K562 (cell line): ENCODE measurements at regions not wholly inside any gene's neighbourhood (a gene's known extent, or its start where the extent isn't known, plus 50 kb on each side); places are given as distances from the start of the nearest gene placed in this dataset.

ENCODE experiments used
- ATAC-seq: fragments of 200-7000 bp; cut with Tn5 transposase; 3 replicates; pipeline ENCODE4 v1.9.1; 2020; ENCODE audit warnings: moderate library complexity
- BruUV-seq: library from RNA; stranded (reverse); fragments of 400-500 nt; replicated peaks from 2 replicates; lab custom pipeline; 2021; lab: Mats Ljungman, UMichigan
- CTCF ChIA-PET: fragments of 300-600 bp; formaldehyde crosslinking; extraction: SDS; loops from one replicate; lab custom pipeline; 2021; ENCODE audit warnings: low intra/inter-chr PET ratio; lab: Yijun Ruan, JAX
- POLR2A ChIA-PET: fragments of 300-600, 350-650 bp; sonication (Branson Sonifier 250); formaldehyde crosslinking; extraction: SDS; loops from one replicate; lab custom pipeline; 2021; ENCODE audit warnings: antibody characterized with exemption, inconsistent platforms; lab: Yijun Ruan, JAX
- DNase-seq, 4 experiments: peaks; one replicate each; pipeline versions ENCODE4 v3.0.0 to v3.0.0-alpha.2; 2011 to 2018; ENCODE audit warnings: low spot score in 3 of 4, mixed read lengths in 3 of 4; ENCODE audit errors: extremely low read depth in 1 of 4
- FAIRE-seq: peaks from 2 replicates; lab custom pipeline; 2011; peaks lifted over from hg19 to GRCh38; lab: Jason Lieb, UNC
- H2AFZ ChIP-seq: 2 replicates; pipeline ENCODE4 v1.6.0; 2011; ENCODE audit warnings: low read depth, low read length, control low read depth, inconsistent platforms
- H3K27ac ChIP-seq: fragments of 200-600 bp; 3 replicates; pipeline ENCODE4 v1.8.0; 2011; ENCODE audit warnings: low read depth, mild to moderate bottlenecking, control low read depth, inconsistent platforms, low read length, moderate library complexity, mixed read lengths; ENCODE audit errors: extremely low read depth
- H3K27me3 ChIP-seq, 2 experiments: fragments of 300-600 bp in 1 of 2; 2 replicates in 1 of 2; 3 replicates in 1 of 2; pipeline versions ENCODE4 v1.6.0 to v1.8.0; 2011; ENCODE audit warnings: inconsistent platforms in 2 of 2, low read length in 2 of 2, mild to moderate bottlenecking in 1 of 2, mixed read lengths in 1 of 2, moderate library complexity in 1 of 2; ENCODE audit not compliant: control insufficient read depth in 2 of 2, insufficient read depth in 2 of 2
- H3K36me3 ChIP-seq: fragments of 300-600 bp; 3 replicates; pipeline ENCODE4 v1.8.0; 2011; ENCODE audit warnings: mild to moderate bottlenecking, low read length, inconsistent platforms; ENCODE audit not compliant: control insufficient read depth, insufficient read depth
- H3K4me1 ChIP-seq, 2 experiments: fragments of 200-600 bp in 1 of 2; replicated peaks in 1 of 2; 2 replicates in 1 of 2; 3 replicates in 1 of 2; pipeline versions ENCODE4 v1.5.1 to v1.8.0; 2011; ENCODE audit warnings: inconsistent platforms in 2 of 2, low read length in 2 of 2, mild to moderate bottlenecking in 1 of 2, mixed read lengths in 1 of 2, moderate library complexity in 1 of 2; ENCODE audit not compliant: control insufficient read depth in 2 of 2, insufficient read depth in 2 of 2
- H3K4me2 ChIP-seq: 2 replicates; pipeline ENCODE4 v1.6.1; 2011; ENCODE audit warnings: low read length, control low read depth, inconsistent platforms, mixed read lengths; ENCODE audit not compliant: insufficient read depth
- H3K4me3 ChIP-seq: fragments of 200-600 bp; sonication (generic), shearing (Covaris generic); 2 replicates; pipeline ENCODE4 v1.5.1; 2016; ENCODE audit warnings: control low read depth, inconsistent platforms
- H3K79me2 ChIP-seq: fragments of 200-600 bp; 3 replicates; pipeline ENCODE4 v1.8.0; 2011; ENCODE audit warnings: low read length, inconsistent platforms; ENCODE audit not compliant: control insufficient read depth, insufficient read depth
- H3K9ac ChIP-seq, 2 experiments: 2 replicates each; pipeline versions ENCODE4 v1.6.0 to v1.6.1; 2011; ENCODE audit warnings: low read depth in 2 of 2, low read length in 2 of 2, control low read depth in 1 of 2, inconsistent platforms in 1 of 2, mild to moderate bottlenecking in 1 of 2, mixed read lengths in 1 of 2; ENCODE audit not compliant: insufficient read depth in 1 of 2
- H3K9me1 ChIP-seq: one replicate; pipeline ENCODE4 v1.6.0; 2011; ENCODE audit warnings: inconsistent platforms, mild to moderate bottlenecking, low read length, moderate library complexity; ENCODE audit not compliant: control insufficient read depth, insufficient read depth
- H3K9me3 ChIP-seq: replicated peaks from 2 replicates; pipeline ENCODE4 v1.5.1; 2011; ENCODE audit warnings: low read depth, low read length, inconsistent platforms; ENCODE audit not compliant: control insufficient read depth, insufficient read depth
- H4K20me1 ChIP-seq: replicated peaks from 2 replicates; pipeline ENCODE4 v1.6.1; 2011; ENCODE audit warnings: low read length, inconsistent platforms, mixed read lengths; ENCODE audit not compliant: control insufficient read depth, insufficient read depth
- CSDE1 ChIP-seq, 2 experiments: fragments of 450-650 bp; IDR thresholded peaks; 2 replicates each; pipeline ENCODE4 v1.6.1; 2016; ENCODE audit warnings: mild to moderate bottlenecking in 1 of 2
- FOSL1 ChIP-seq: fragments of 200-800 bp; sonication (Bioruptor generic); conservative IDR thresholded peaks from 2 replicates; pipeline ENCODE4 v1.6.1; 2016; ENCODE audit warnings: missing genetic modification characterization, missing compliant biosample characterization
- GTF2A2 ChIP-seq: IDR thresholded peaks from 2 replicates; pipeline ENCODE4 v1.6.1; 2016; ENCODE audit warnings: mild to moderate bottlenecking, missing genetic modification characterization, missing compliant biosample characterization
- KAT7 ChIP-seq: sonication (generic); formaldehyde crosslinking; IDR thresholded peaks from 2 replicates; pipeline ENCODE4 v1.8.0; 2022; ENCODE audit warnings: missing genetic modification reagents, mild to moderate bottlenecking, borderline replicate concordance
- MBD2 ChIP-seq: sonication (generic); IDR thresholded peaks from 2 replicates; pipeline ENCODE4 v1.6.1; 2016; ENCODE audit warnings: low read depth, borderline replicate concordance
- MCM3 ChIP-seq: fragments of 450-650 bp; IDR thresholded peaks from 2 replicates; pipeline ENCODE4 v1.6.1; 2016
- MEIS2 ChIP-seq: fragments of 450-650 bp; IDR thresholded peaks from 2 replicates; pipeline ENCODE4 v1.6.1; 2014; ENCODE audit warnings: mild to moderate bottlenecking; ENCODE audit not compliant: partially characterized antibody
- SMARCA4 ChIP-seq: fragments of 450-650 bp; IDR thresholded peaks from 2 replicates; pipeline ENCODE4 v1.6.1; 2016
- SRSF1 ChIP-seq: fragments of 200-400 bp; formaldehyde crosslinking; IDR thresholded peaks from 2 replicates; pipeline ENCODE4 v1.6.1; 2017; ENCODE audit warnings: mild to moderate bottlenecking, low read depth, low read length, moderate library complexity
- YY1 ChIP-seq, 3 experiments: IDR thresholded peaks; 2 replicates each; pipeline ENCODE4 v1.6.1; 2011; ENCODE audit warnings: low read length in 2 of 3, mild to moderate bottlenecking in 2 of 3, moderate library complexity in 2 of 3, borderline replicate concordance in 1 of 3, control low read depth in 1 of 3, low read depth in 1 of 3; ENCODE audit not compliant: insufficient read depth in 3 of 3, insufficient replicate concordance in 2 of 3, control insufficient read depth in 1 of 3, insufficient read length in 1 of 3; ENCODE audit errors: extremely low read depth in 1 of 3
- ZNF354B ChIP-seq: fragments of 250-450 bp; sonication (Bioruptor Pico); IDR thresholded peaks from 2 replicates; pipeline ENCODE4 v1.4.0; 2020
- WGBS: fragments of 100-300 bp; shearing (Covaris generic); methylation state at CpG from one replicate; pipeline ENCODE4 v1.1.6; 2016; ENCODE audit warnings: low coverage, mixed read lengths; ENCODE audit not compliant: insufficient coverage; ENCODE audit errors: missing lambda C conversion rate; 5-methylcytosine and 5-hydroxymethylcytosine counted together
- in situ Hi-C: fragments of 300-500 bp; cut with MboI; formaldehyde crosslinking; loops from 4 replicates; pipeline ENCODE4 v1.15.0; 2018; ENCODE audit warnings: inconsistent platforms, mixed read lengths
- intact Hi-C: fragments of 100-400 bp; cut with micrococcal nuclease; formaldehyde crosslinking; loops from 2 replicates; pipeline ENCODE4 v1.14.2; 2022
- TF ChIP-seq, protein P1 (sequence below): fragments of 450-650 bp; formaldehyde crosslinking; IDR thresholded peaks from 2 replicates; pipeline ENCODE4 v1.4.0; 2020; ENCODE audit warnings: mild to moderate bottlenecking, mixed read lengths
- TF ChIP-seq, protein P2 (sequence below): sonication (generic); formaldehyde crosslinking; IDR thresholded peaks from 2 replicates; pipeline ENCODE4 v1.8.0; 2022; ENCODE audit warnings: mild to moderate bottlenecking, low read depth, missing genetic modification reagents

DNA sequence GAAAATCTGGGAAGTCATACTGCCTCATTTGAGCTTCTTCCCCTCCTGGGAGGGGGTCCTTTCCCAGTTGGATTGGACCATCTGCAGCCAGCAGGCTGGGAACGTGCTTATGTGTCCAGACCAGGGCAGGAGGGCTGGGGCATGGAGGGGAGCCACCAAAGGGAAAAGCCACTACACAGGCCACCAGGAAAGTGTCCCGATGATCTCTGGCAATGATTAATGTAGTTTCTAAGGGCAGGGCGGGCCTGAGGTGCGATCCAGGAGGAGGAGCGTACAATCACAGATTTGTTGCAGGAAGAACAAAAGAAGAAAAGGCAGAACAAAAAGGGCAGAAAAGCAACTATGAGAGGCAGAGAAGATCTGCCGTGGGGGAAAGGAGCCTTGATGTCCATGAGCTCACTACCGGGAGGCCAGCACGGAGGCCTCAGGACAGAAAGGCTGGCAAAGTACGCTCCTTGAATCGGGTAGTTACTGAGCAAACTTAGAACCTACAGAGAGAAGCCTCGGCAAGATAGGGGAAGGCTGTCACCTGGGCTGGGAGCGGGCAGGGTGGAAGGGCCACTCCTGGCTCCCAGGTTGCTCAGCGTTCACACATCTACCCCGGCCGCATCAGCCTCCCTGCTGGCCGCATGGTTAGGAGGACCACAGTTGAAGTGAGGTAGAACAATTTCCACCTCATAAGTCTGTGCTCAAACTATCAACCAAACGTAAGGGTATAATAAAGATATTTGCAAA lies 79.5 kb upstream of the PCSK6 start:
- FAIRE-seq (no peak), ATAC-seq (no peak), DNase-seq (no peak)
- Histone ChIP-seq H3K4me2 (no peak overlapping the region), H3K4me3 (no peak overlapping the region), H3K9me1 (no peaks in the 10 kb centered on the region), H3K9ac (no peak overlapping the region), H3K4me1 (no peaks in the 10 kb centered on the region), H3K9me3 (no peaks in the 10 kb centered on the region), H3K27me3 (peaks cover 34 to 59% of the 10 kb centered on the region in 2 experiments), H3K79me2 (no peaks in the 10 kb centered on the region), H3K27ac (no peak overlapping the region), H4K20me1 (no peaks in the 10 kb centered on the region), H3K36me3 (no peaks in the 10 kb centered on the region), H2AFZ (no peak overlapping the region)
- 1% methylated on average over 17 of the region's 17 CpGs for WGBS
- in situ Hi-C loops (no loop called here), intact Hi-C loops (no loop called here)
- no peak for TF ChIP-seq GTF2A2 (tag)
- peak; percentile 6 for TF ChIP-seq MEIS2
- no TSS peak for BruUV-seq
- CTCF ChIA-PET: no interaction called here
- POLR2A ChIA-PET: interaction anchor here (0.5 to 1.4 kb wide), 3 partner anchors 9 to 267 kb away, joined by 3 to 4 read pairs (median 3); no protein-coding TSS in a partner anchor

DNA sequence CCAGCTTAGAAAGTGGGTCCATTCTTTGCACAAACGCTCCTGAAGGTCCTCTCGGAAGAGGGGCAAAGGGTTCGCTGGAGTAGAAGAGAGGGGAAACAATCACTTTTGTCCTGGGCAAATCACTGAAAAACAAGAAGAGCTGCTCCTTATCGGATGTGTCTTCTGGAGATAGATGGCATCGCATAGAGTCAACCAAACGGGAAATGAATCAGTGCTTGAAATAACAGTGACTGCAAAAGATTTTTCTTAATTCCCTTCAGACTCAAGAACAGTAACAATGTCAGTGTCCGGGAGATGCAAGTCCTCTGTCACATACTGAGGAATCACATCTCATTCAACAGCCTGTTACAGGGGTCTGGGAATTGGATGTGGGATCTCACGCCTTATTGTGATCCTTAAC lies 78.8 kb upstream of the PCSK6 start:
- in situ Hi-C loops (no loop called here), intact Hi-C loops (no loop called here)
- Histone ChIP-seq H3K9me1 (no peaks in the 10 kb centered on the region), H3K9ac (no peak overlapping the region), H3K79me2 (no peaks in the 10 kb centered on the region), H3K4me1 (no peaks in the 10 kb centered on the region), H2AFZ (no peak overlapping the region), H3K4me2 (no peak overlapping the region), H3K9me3 (no peaks in the 10 kb centered on the region), H4K20me1 (no peaks in the 10 kb centered on the region), H3K36me3 (no peaks in the 10 kb centered on the region), H3K27me3 (peaks cover 38 to 61% of the 10 kb centered on the region in 2 experiments), H3K27ac (no peak overlapping the region), H3K4me3 (no peak overlapping the region)
- ATAC-seq (no peak), FAIRE-seq (no peak), DNase-seq (no peak)
- POLR2A ChIA-PET: interaction anchor here (0.5 to 1.4 kb wide), 3 partner anchors 9 to 266 kb away, joined by 3 to 4 read pairs (median 3); no protein-coding TSS in a partner anchor
- WGBS: 1% methylated on average over 8 of the region's 8 CpGs
- CTCF ChIA-PET: no interaction called here
- no TSS peak for BruUV-seq
- TF ChIP-seq FOSL1 (tag) (no peak), CSDE1 (IDR thresholded peaks at IDR 0.05) (no peak), SMARCA4 (no peak), MBD2 (no peak), MCM3 (no peak), YY1 (IDR thresholded peaks at IDR 0.05; ENCODE audit: borderline replicate concordance in 1 of 3, control insufficient read depth in 1 of 3, extremely low read depth in 1 of 3, insufficient read depth in 3 of 3, insufficient read length in 1 of 3, insufficient replicate concordance in 2 of 3, low read depth in 1 of 3, low read length in 2 of 3) (no peak), SRSF1 (no peak), ZNF354B (no peak), KAT7 (CRISPR knock-in tag) (no peak)
- TF ChIP-seq, protein P1, sequence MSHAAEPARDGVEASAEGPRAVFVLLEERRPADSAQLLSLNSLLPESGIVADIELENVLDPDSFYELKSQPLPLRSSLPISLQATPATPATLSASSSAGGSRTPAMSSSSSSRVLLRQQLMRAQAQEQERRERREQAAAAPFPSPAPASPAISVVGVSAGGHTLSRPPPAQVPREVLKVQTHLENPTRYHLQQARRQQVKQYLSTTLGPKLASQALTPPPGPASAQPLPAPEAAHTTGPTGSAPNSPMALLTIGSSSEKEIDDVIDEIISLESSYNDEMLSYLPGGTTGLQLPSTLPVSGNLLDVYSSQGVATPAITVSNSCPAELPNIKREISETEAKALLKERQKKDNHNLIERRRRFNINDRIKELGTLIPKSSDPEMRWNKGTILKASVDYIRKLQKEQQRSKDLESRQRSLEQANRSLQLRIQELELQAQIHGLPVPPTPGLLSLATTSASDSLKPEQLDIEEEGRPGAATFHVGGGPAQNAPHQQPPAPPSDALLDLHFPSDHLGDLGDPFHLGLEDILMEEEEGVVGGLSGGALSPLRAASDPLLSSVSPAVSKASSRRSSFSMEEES (CRISPR knock-in tag): no peak
- TF ChIP-seq, protein P2, sequence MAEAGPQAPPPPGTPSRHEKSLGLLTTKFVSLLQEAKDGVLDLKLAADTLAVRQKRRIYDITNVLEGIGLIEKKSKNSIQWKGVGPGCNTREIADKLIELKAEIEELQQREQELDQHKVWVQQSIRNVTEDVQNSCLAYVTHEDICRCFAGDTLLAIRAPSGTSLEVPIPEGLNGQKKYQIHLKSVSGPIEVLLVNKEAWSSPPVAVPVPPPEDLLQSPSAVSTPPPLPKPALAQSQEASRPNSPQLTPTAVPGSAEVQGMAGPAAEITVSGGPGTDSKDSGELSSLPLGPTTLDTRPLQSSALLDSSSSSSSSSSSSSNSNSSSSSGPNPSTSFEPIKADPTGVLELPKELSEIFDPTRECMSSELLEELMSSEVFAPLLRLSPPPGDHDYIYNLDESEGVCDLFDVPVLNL (CRISPR knock-in tag): no peak
